ENCODE measurements at regions not wholly inside any gene's neighbourhood (a gene's known extent, or its start where the extent isn't known, plus 50 kb on each side); places are given as distances from the start of the nearest gene placed in this dataset.

GRCh38 chr14:61877768-61878167, 115.5 kb downstream of the SNAPC1 start:
- ChIA-PET POLR2A (no interaction called here), CTCF (interaction anchor here (1.7 to 3.0 kb wide), 2 partner anchors 11 to 41 kb away, joined by 3 to 6 read pairs; no protein-coding TSS in a partner anchor)
- DNase-seq = no peak
- Histone ChIP-seq H3K4me1 (ENCODE audit: control insufficient read depth in 2 of 2, insufficient read depth in 2 of 2, low read length in 2 of 2) (peaks cover 0 to 5% of the 10 kb centered on the region in 2 donors), H3K4me3 (ENCODE audit: control extremely low read depth in 1 of 5, extremely low read depth in 1 of 5, insufficient read depth in 1 of 5, low read depth in 2 of 5, low read length in 4 of 5) (no peak overlapping the region), H3K79me2 (ENCODE audit: control insufficient read depth, insufficient read depth, low read length) (no peaks in the 10 kb centered on the region), H4K20me1 (ENCODE audit: control insufficient read depth, insufficient read depth, low read length, poor library complexity, severe bottlenecking) (no peaks in the 10 kb centered on the region), H3K4me2 (replicated peaks; ENCODE audit: low read depth, low read length, poor library complexity, severe bottlenecking) (no peak overlapping the region), H3K9ac (ENCODE audit: low read length) (no peak overlapping the region), H2AFZ (ENCODE audit: insufficient read depth, low read depth, low read length, poor library complexity, severe bottlenecking) (no peak overlapping the region), H3K9me3 (ENCODE audit: control extremely low read depth in 1 of 3, control insufficient read depth in 2 of 3, insufficient read depth in 1 of 3, low read length in 2 of 3) (peaks cover 0 to under 1% (median 0%) of the 10 kb centered on the region in 3 donors), H3K36me3 (replicated peaks in 1 of 2; ENCODE audit: control extremely low read depth in 1 of 2, control insufficient read depth in 1 of 2, extremely low read depth in 1 of 2, insufficient read depth in 2 of 2, low read length in 1 of 2) (no peaks in the 10 kb centered on the region), H3K27me3 (replicated peaks in 1 of 4; ENCODE audit: control extremely low read depth in 1 of 4, control insufficient read depth in 3 of 4, insufficient read depth in 4 of 4, low read length in 3 of 4) (peaks cover 0 to 5% (median 2%) of the 10 kb centered on the region in 4 experiments), H3K27ac (ENCODE audit: low read length in 2 of 2) (no peak overlapping the region)
- no peak for TF ChIP-seq EZH2 (IDR thresholded peaks at IDR 0.05; ENCODE audit: borderline replicate concordance, insufficient read depth, low read depth, low read length, poor library complexity, severe bottlenecking)
- TF ChIP-seq CTCF (IDR thresholded peaks at IDR 0.05) = no peak
- Mint-ChIP-seq H3K27me3 (peaks cover 24% of the 10 kb centered on the region), H3K9me3 (ENCODE audit: insufficient read depth) (no peaks in the 10 kb centered on the region), H3K4me3 (no peak overlapping the region), H3K27ac (no peak overlapping the region), H3K4me1 (peaks cover 10% of the 10 kb centered on the region)
- intact Hi-C loops (cut with micrococcal nuclease) = no loop called here
- WGBS (ENCODE audit: insufficient coverage) = 88% methylated on average over 3 of the region's 5 CpGs
- ATAC-seq (ENCODE audit: low read depth) = no peak

GRCh38 chr14:61878931-61879330, 116.7 kb downstream of the SNAPC1 start:
- Histone ChIP-seq H3K79me2 (ENCODE audit: control insufficient read depth, insufficient read depth, low read length) (no peaks in the 10 kb centered on the region), H3K9ac (ENCODE audit: low read length) (no peak overlapping the region), H2AFZ (ENCODE audit: insufficient read depth, low read depth, low read length, poor library complexity, severe bottlenecking) (no peak overlapping the region), H3K9me3 (ENCODE audit: control extremely low read depth in 1 of 3, control insufficient read depth in 2 of 3, insufficient read depth in 1 of 3, low read length in 2 of 3) (peaks cover 0 to 3% (median 0%) of the 10 kb centered on the region in 3 donors), H3K27me3 (replicated peaks in 1 of 4; ENCODE audit: control extremely low read depth in 1 of 4, control insufficient read depth in 3 of 4, insufficient read depth in 4 of 4, low read length in 3 of 4) (peaks cover 0 to 5% (median 2%) of the 10 kb centered on the region in 4 experiments), H3K36me3 (replicated peaks in 1 of 2; ENCODE audit: control extremely low read depth in 1 of 2, control insufficient read depth in 1 of 2, extremely low read depth in 1 of 2, insufficient read depth in 2 of 2, low read length in 1 of 2) (no peaks in the 10 kb centered on the region), H3K4me1 (ENCODE audit: control insufficient read depth in 2 of 2, insufficient read depth in 2 of 2, low read length in 2 of 2) (peaks cover 7 to 8% of the 10 kb centered on the region in 2 donors), H3K4me3 (ENCODE audit: control extremely low read depth in 1 of 5, extremely low read depth in 1 of 5, insufficient read depth in 1 of 5, low read depth in 2 of 5, low read length in 4 of 5) (no peak overlapping the region), H3K27ac (ENCODE audit: low read length in 2 of 2) (no peak overlapping the region), H4K20me1 (ENCODE audit: control insufficient read depth, insufficient read depth, low read length, poor library complexity, severe bottlenecking) (no peaks in the 10 kb centered on the region), H3K4me2 (replicated peaks; ENCODE audit: low read depth, low read length, poor library complexity, severe bottlenecking) (no peak overlapping the region)
- Mint-ChIP-seq H3K27ac (no peak overlapping the region), H3K27me3 (peaks cover 24% of the 10 kb centered on the region), H3K4me1 (peaks cover 7% of the 10 kb centered on the region), H3K9me3 (ENCODE audit: insufficient read depth) (no peaks in the 10 kb centered on the region), H3K4me3 (no peak overlapping the region)
- ChIA-PET POLR2A (no interaction called here), CTCF (interaction anchor here (1.0 to 1.4 kb wide), 3 partner anchors 13 to 248 kb away, joined by 3 to 4 read pairs (median 4); no protein-coding TSS in a partner anchor)
- intact Hi-C loops (cut with micrococcal nuclease) = no loop called here
- no peak for TF ChIP-seq CTCF (IDR thresholded peaks at IDR 0.05)
- no peak for ATAC-seq (ENCODE audit: low read depth)
- DNase-seq = no peak
- no CpG with 5 or more reads among the region's 1 CpG for WGBS (ENCODE audit: insufficient coverage)
